ENCODE measurements at regions not wholly inside any gene's neighbourhood (a gene's known extent, or its start where the extent isn't known, plus 50 kb on each side); places are given as distances from the start of the nearest gene placed in this dataset.

DNA sequence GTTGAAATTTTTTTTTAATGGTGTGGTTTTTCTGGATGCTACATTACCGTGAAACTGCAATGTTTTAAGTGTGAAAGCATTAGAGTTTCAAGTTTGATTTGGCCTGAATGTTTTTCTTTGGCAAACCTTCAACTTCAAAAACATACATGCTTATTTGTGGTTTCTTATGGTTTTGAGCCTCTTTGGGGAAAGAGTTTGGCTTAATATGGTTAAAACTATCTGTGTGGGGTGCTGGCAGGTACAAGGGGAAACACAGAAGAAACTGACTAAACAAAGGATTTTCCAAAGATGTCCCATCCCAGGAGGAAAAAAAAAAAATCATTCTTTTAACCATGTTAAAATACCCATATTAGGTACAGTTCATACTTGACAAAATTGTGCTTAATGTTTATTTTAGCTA, 121.1 kb downstream of the HGF start:
- FAIRE-seq (no peak), DNase-seq (ENCODE audit: low read depth in 1 of 2, low spot score in 1 of 2) (no peak), ATAC-seq (no peak)
- Histone ChIP-seq H3K4me2 (no peak overlapping the region), H3K9me3 (peaks cover 21% of the 10 kb centered on the region), H3K4me1 (no peaks in the 10 kb centered on the region), H3K27ac (no peak overlapping the region), H3K4me3 (no peak overlapping the region)
- ChIA-PET POLR2A (no interaction called here), CTCF (interaction anchor here (0.7 kb wide), 1 partner anchor 19 kb away, joined by 3 read pairs; no protein-coding TSS in a partner anchor)
- TF ChIP-seq ZFP36 (IDR thresholded peaks at IDR 0.05; ENCODE audit: borderline replicate concordance, partially characterized antibody): no peak
- TF ChIP-seq GATA3 (IDR thresholded peaks at IDR 0.05; ENCODE audit: borderline replicate concordance): no peak
- TF ChIP-seq HDAC2 (IDR thresholded peaks at IDR 0.05): no peak
- TF ChIP-seq MAZ (IDR thresholded peaks at IDR 0.05; ENCODE audit: borderline replicate concordance, low read depth, low read length): no peak
- no peak for TF ChIP-seq SMC3 (IDR thresholded peaks at IDR 0.05)
- TF ChIP-seq MYC (IDR thresholded peaks at IDR 0.05; ENCODE audit: borderline replicate concordance, low read length): no peak
- TF ChIP-seq RNF2 (IDR thresholded peaks at IDR 0.05; ENCODE audit: borderline replicate concordance, low read depth): no peak
- no peak for TF ChIP-seq HOXA7 (CRISPR knock-in tag; IDR thresholded peaks at IDR 0.05)
- no peak for TF ChIP-seq RAD21 (conservative IDR thresholded peaks at IDR 0.05 in 1 of 2, IDR thresholded peaks at IDR 0.05 in 1 of 2)
- no peak for TF ChIP-seq FOSB (CRISPR knock-in tag; IDR thresholded peaks at IDR 0.05)
- no peak for TF ChIP-seq HOXB13 (CRISPR knock-in tag; IDR thresholded peaks at IDR 0.05; ENCODE audit: low read depth)
- TF ChIP-seq CBX2 (IDR thresholded peaks at IDR 0.05; ENCODE audit: borderline replicate concordance, low read depth): no peak
- TF ChIP-seq POLR2A (IDR thresholded peaks at IDR 0.05; ENCODE audit: low read length): no peak
- TF ChIP-seq, protein P1, sequence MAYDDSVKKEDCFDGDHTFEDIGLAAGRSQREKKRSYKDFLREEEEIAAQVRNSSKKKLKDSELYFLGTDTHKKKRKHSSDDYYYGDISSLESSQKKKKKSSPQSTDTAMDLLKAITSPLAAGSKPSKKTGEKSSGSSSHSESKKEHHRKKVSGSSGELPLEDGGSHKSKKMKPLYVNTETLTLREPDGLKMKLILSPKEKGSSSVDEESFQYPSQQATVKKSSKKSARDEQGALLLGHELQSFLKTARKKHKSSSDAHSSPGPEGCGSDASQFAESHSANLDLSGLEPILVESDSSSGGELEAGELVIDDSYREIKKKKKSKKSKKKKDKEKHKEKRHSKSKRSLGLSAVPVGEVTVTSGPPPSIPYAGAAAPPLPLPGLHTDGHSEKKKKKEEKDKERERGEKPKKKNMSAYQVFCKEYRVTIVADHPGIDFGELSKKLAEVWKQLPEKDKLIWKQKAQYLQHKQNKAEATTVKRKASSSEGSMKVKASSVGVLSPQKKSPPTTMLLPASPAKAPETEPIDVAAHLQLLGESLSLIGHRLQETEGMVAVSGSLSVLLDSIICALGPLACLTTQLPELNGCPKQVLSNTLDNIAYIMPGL (CRISPR knock-in tag; IDR thresholded peaks at IDR 0.05; ENCODE audit: borderline replicate concordance): no peak
- TF ChIP-seq KDM5A (IDR thresholded peaks at IDR 0.05): no peak
- WGBS (ENCODE audit: missing lambda C conversion rate): 98% methylated on average over 1 of the region's 1 CpG

DNA sequence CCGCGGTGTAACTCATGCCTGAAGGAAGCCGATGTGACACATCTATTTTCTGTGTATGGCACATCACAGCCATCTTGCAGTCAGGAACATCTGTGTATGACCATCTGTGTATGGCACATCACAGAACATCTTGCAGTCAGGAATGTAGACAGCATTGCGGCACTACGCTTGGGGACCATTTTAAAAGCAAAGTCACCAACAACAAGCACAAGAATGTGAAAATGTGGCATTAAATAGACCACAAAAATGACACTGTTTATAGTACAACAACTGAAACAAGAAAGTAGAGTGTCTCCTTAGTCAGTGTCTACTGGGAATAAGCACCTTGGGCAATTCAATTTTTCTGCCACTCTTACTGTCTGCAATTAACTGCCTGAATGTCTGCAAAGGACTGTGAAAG, 124.4 kb downstream of the HGF start:
- peaks cover 9% of the 10 kb centered on the region; the same call in 2 of the 3 replicates for H3K9me3 ChIP-seq
- DNase-seq (ENCODE audit: low read depth in 1 of 2, low spot score in 1 of 2): no peak
- CTCF ChIA-PET: interaction anchor here (1.3 kb wide), 1 partner anchor 13 kb away, joined by 3 read pairs; no protein-coding TSS in a partner anchor
- H3K4me1 ChIP-seq: no peaks in the 10 kb centered on the region
- POLR2A ChIA-PET: no interaction called here
- no peak overlapping the region for H3K27ac ChIP-seq
- H3K4me3 ChIP-seq: no peak overlapping the region
- H3K4me2 ChIP-seq: no peak overlapping the region
- FAIRE-seq: no peak
- TF ChIP-seq RFX5 (IDR thresholded peaks at IDR 0.05) (no peak), SREBF2 (IDR thresholded peaks at IDR 0.05) (no peak), EHF (CRISPR knock-in tag; IDR thresholded peaks at IDR 0.05) (no peak)
- TF ChIP-seq, protein P1 (CRISPR knock-in tag; IDR thresholded peaks at IDR 0.05; ENCODE audit: borderline replicate concordance): no peak
- no peak for ATAC-seq
- 93% methylated on average over 5 of the region's 5 CpGs for WGBS (ENCODE audit: missing lambda C conversion rate)

DNA sequence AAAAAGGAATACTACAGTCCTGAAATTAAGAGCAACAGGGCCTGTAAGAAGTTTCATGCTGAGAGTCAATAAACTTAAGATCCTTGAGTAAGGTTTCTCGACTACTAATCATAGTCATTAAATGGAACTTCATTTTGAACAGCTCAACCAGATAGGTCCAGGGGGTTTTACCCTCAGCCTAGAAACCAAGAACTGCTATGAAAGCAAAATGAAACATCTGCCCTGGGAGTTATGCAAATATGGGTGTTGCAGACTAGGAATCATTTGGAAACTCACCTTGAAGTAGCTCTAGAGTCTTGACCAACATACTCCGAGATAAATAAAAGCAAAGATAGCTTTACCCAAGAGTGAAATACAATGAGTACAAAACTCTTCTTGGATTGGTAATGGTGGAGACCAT, 128.0 kb downstream of the HGF start:
- Histone ChIP-seq H3K27ac (no peak overlapping the region), H3K4me3 (no peak overlapping the region), H3K4me1 (peaks cover 22% of the 10 kb centered on the region), H3K9me3 (peaks cover 10% of the 10 kb centered on the region; the same call in 2 of the 3 replicates), H3K4me2 (no peak overlapping the region)
- POLR2A ChIA-PET: no interaction called here
- TF ChIP-seq, protein P2, sequence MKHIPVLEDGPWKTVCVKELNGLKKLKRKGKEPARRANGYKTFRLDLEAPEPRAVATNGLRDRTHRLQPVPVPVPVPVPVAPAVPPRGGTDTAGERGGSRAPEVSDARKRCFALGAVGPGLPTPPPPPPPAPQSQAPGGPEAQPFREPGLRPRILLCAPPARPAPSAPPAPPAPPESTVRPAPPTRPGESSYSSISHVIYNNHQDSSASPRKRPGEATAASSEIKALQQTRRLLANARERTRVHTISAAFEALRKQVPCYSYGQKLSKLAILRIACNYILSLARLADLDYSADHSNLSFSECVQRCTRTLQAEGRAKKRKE (CRISPR knock-in tag; IDR thresholded peaks at IDR 0.05; ENCODE audit: low read depth): no peak
- TF ChIP-seq GATA3 (IDR thresholded peaks at IDR 0.05; ENCODE audit: borderline replicate concordance) (no peak), RCOR1 (IDR thresholded peaks at IDR 0.05; ENCODE audit: low read depth, low read length) (no peak)
- 86% methylated on average over 2 of the region's 2 CpGs for WGBS (ENCODE audit: missing lambda C conversion rate)
- ATAC-seq: no peak
- FAIRE-seq: no peak
- CTCF ChIA-PET: no interaction called here
- no peak for DNase-seq (ENCODE audit: low read depth in 1 of 2, low spot score in 1 of 2)
